B cell (primary cell): ENCODE measurements at regions not wholly inside any gene's neighbourhood (a gene's known extent, or its start where the extent isn't known, plus 50 kb on each side); places are given as distances from the start of the nearest gene placed in this dataset.

Experiments used
- CTCF ChIP-seq: fragments of 200-600 bp; IDR thresholded peaks from one replicate; pipeline ENCODE4 v1.8.0; 2022; ENCODE audit warnings: antibody characterized with exemption, mild to moderate bottlenecking
- EZH2 ChIP-seq: IDR thresholded peaks from 2 replicates; pipeline ENCODE4 v1.6.1; 2012; ENCODE audit warnings: borderline replicate concordance, low read depth, mild to moderate bottlenecking, moderate library complexity, low read length; ENCODE audit not compliant: insufficient read depth, poor library complexity, severe bottlenecking

GRCh38 chr7:42627101-42627500 is 284.8 kb downstream of the C7orf25 start:
- TF ChIP-seq CTCF: no peak
- no peak for TF ChIP-seq EZH2
